HG02763 (cell line): ENCODE measurements at regions not wholly inside any gene's neighbourhood (a gene's known extent, or its start where the extent isn't known, plus 50 kb on each side); places are given as distances from the start of the nearest gene placed in this dataset.
"Not testable (repeated sequence)": the region's sequence is repeated elsewhere in the genome, so short reads cannot be mapped to it uniquely, and the experiment has no call there.

Experiments
- ATAC-seq: cut with Tn5 transposase; IDR thresholded peaks from one replicate; pipeline ENCODE4 v1.9.1; 2021; ENCODE audit warnings: mild to moderate bottlenecking, moderate library complexity; ENCODE audit not compliant: unreplicated experiment

GRCh38 chr5:105168806-105169205 lies 1606.2 kb upstream of the NUDT12 start:
- ATAC-seq = no peak

- ATAC-seq = no peak
Observed at GRCh38 chr5:105167092-105167491, 1604.5 kb upstream of the NUDT12 start.

GRCh38 chr5:105163547-105163946 lies 1601.0 kb upstream of the NUDT12 start:
- no peak for ATAC-seq

- not testable (repeated sequence) for ATAC-seq
Observed at GRCh38 chr5:105162557-105162956, 1600.0 kb upstream of the NUDT12 start.

- ATAC-seq = no peak
Observed at GRCh38 chr5:105158526-105158925, 1595.9 kb upstream of the NUDT12 start.

GRCh38 chr5:105150323-105150722 lies 1587.7 kb upstream of the NUDT12 start:
- no peak for ATAC-seq

- ATAC-seq = no peak
Observed at GRCh38 chr5:105146867-105147266, 1584.3 kb upstream of the NUDT12 start.

- ATAC-seq = no peak
Observed at GRCh38 chr5:105145152-105145551, 1582.6 kb upstream of the NUDT12 start.

GRCh38 chr5:105134328-105134727 lies 1571.7 kb upstream of the NUDT12 start:
- no peak for ATAC-seq

- ATAC-seq = no peak
Observed at GRCh38 chr5:105133087-105133486, 1570.5 kb upstream of the NUDT12 start.

GRCh38 chr5:105132581-105132980 lies 1570.0 kb upstream of the NUDT12 start:
- ATAC-seq = no peak

GRCh38 chr5:105131045-105131444 lies 1568.5 kb upstream of the NUDT12 start:
- ATAC-seq = no peak

GRCh38 chr5:105101577-105101976 lies 1539.0 kb upstream of the NUDT12 start:
- ATAC-seq = no peak

- ATAC-seq = no peak
Observed at GRCh38 chr5:105088961-105089360, 1526.4 kb upstream of the NUDT12 start.

GRCh38 chr5:105088102-105088501 lies 1525.5 kb upstream of the NUDT12 start:
- ATAC-seq = no peak

GRCh38 chr5:105057893-105058292 lies 1495.3 kb upstream of the NUDT12 start:
- ATAC-seq = no peak

- ATAC-seq = no peak
Observed at GRCh38 chr5:105057001-105057436, 1494.4 kb upstream of the NUDT12 start.

GRCh38 chr5:105054406-105054805 lies 1491.8 kb upstream of the NUDT12 start:
- ATAC-seq = no peak

GRCh38 chr5:105042623-105043022 lies 1480.0 kb upstream of the NUDT12 start:
- ATAC-seq = no peak

GRCh38 chr5:105036814-105037213 lies 1474.2 kb upstream of the NUDT12 start:
- ATAC-seq = not testable (repeated sequence)

GRCh38 chr5:105034401-105034763 lies 1471.8 kb upstream of the NUDT12 start:
- ATAC-seq = no peak

GRCh38 chr5:105033637-105034400 lies 1471.2 kb upstream of the NUDT12 start:
- no peak for ATAC-seq

GRCh38 chr5:105032917-105033316 lies 1470.3 kb upstream of the NUDT12 start:
- no peak for ATAC-seq
